Ascending aorta (tissue), 2 donors: ENCODE measurements at regions not wholly inside any gene's neighbourhood (a gene's known extent, or its start where the extent isn't known, plus 50 kb on each side); places are given as distances from the start of the nearest gene placed in this dataset.

Source experiments
- DNase-seq, 2 donors: peaks; one replicate each; pipeline ENCODE4 v3.0.0-alpha.2; 2019; ENCODE audit warnings: low spot score in 2 of 2
- H3K27ac ChIP-seq, 2 donors: fragments of 200-600 bp; sonication (generic); one replicate each; pipeline ENCODE4 v1.5.1; 2016 to 2017; ENCODE audit warnings: mild to moderate bottlenecking in 1 of 2
- H3K27me3 ChIP-seq: fragments of 200-600 bp; sonication (generic); one replicate; pipeline ENCODE4 v1.5.1; 2017
- H3K36me3 ChIP-seq, 2 donors: fragments of 200-600 bp; sonication (generic); one replicate each; pipeline ENCODE4 v1.5.1; 2016
- H3K4me1 ChIP-seq, 2 donors: fragments of 200-600 bp; sonication (generic); one replicate each; pipeline ENCODE4 v1.5.1; 2016 to 2017; ENCODE audit warnings: mild to moderate bottlenecking in 1 of 2
- H3K4me3 ChIP-seq, 2 donors: fragments of 200-600 bp; sonication (generic); one replicate each; pipeline ENCODE4 v1.5.1; 2016 to 2017; ENCODE audit warnings: mild to moderate bottlenecking in 1 of 2
- H3K9me3 ChIP-seq, 2 donors: fragments of 200-600 bp; sonication (generic); one replicate each; pipeline ENCODE4 v1.5.1; 2016
- CTCF ChIP-seq, 3 experiments: fragments of 200-600 bp in 2 of 3; fragments of 450-650 bp in 1 of 3; sonication (generic) in 2 of 3; IDR thresholded peaks; one replicate each; pipeline ENCODE4 v1.5.1; 2016 to 2019; ENCODE audit warnings: antibody characterized with exemption in 3 of 3, mild to moderate bottlenecking in 1 of 3, moderate library complexity in 1 of 3
- intact Hi-C: fragments of 100-400 bp; cut with DNase I; formaldehyde crosslinking; loops from one replicate; pipeline ENCODE4 v1.15.1; 2023

GRCh38 chr2:8304821-8305766 lies 376.8 kb upstream of the ID2 start:
- Histone ChIP-seq H3K4me3 (no peak overlapping the region), H3K27me3 (no peaks in the 10 kb centered on the region), H3K36me3 (no peaks in the 10 kb centered on the region), H3K9me3 (no peaks in the 10 kb centered on the region), H3K27ac (peak overlapping the region; percentile 69 to 82), H3K4me1 (peaks cover 0 to 24% of the 10 kb centered on the region in 2 donors)
- DNase-seq = peak in 1 of 2 donors; percentile 81
- TF ChIP-seq CTCF (IDR thresholded peaks at IDR 0.05) = no peak
- intact Hi-C loops = loop anchor here (2.0 to 5.0 kb wide), 3 partner anchors 56 to 377 kb away; partner anchors contain the start of gene ID2

- peaks cover 0 to 24% of the 10 kb centered on the region in 2 donors for H3K4me1 ChIP-seq
- TF ChIP-seq CTCF (IDR thresholded peaks at IDR 0.05) = no peak
- no peaks in the 10 kb centered on the region for H3K27me3 ChIP-seq
- H3K9me3 ChIP-seq = no peaks in the 10 kb centered on the region
- H3K4me3 ChIP-seq = no peak overlapping the region
- no peaks in the 10 kb centered on the region for H3K36me3 ChIP-seq
- intact Hi-C loops = loop anchor here (5.0 kb wide), 2 partner anchors 89 to 376 kb away; partner anchors contain the start of gene ID2
- H3K27ac ChIP-seq = peak overlapping the region; percentile 69 to 82
- DNase-seq = peak in 1 of 2 donors; percentile 42
These were observed 375.1 kb upstream of the ID2 start for GRCh38 chr2:8306530-8307351.

GRCh38 chr2:8307606-8308180 lies 374.2 kb upstream of the ID2 start:
- DNase-seq = peak in 1 of 2 donors; percentile 28
- Histone ChIP-seq H3K27me3 (no peaks in the 10 kb centered on the region), H3K36me3 (no peaks in the 10 kb centered on the region), H3K9me3 (no peaks in the 10 kb centered on the region), H3K4me1 (peaks cover 0 to 21% of the 10 kb centered on the region in 2 donors), H3K27ac (peak overlapping the region; percentile 69 to 82), H3K4me3 (no peak overlapping the region)
- TF ChIP-seq CTCF (IDR thresholded peaks at IDR 0.05) = no peak
- intact Hi-C loops = loop anchor here (5.0 kb wide), 2 partner anchors 90 to 375 kb away; partner anchors contain the start of gene ID2

- Histone ChIP-seq H3K27me3 (no peaks in the 10 kb centered on the region), H3K36me3 (no peaks in the 10 kb centered on the region), H3K27ac (no peak overlapping the region), H3K4me1 (peaks cover 0 to 21% of the 10 kb centered on the region in 2 donors), H3K4me3 (no peak overlapping the region), H3K9me3 (no peaks in the 10 kb centered on the region)
- DNase-seq = peak in 1 of 2 donors; percentile 58
- intact Hi-C loops = loop anchor here (5.0 kb wide), 2 partner anchors 92 to 373 kb away; partner anchors contain the start of gene ID2
- no peak for TF ChIP-seq CTCF (IDR thresholded peaks at IDR 0.05)
These were observed 372.7 kb upstream of the ID2 start for GRCh38 chr2:8309131-8309530.
